IPS-NIHi7 (cell line): ENCODE measurements at regions not wholly inside any gene's neighbourhood (a gene's known extent, or its start where the extent isn't known, plus 50 kb on each side); places are given as distances from the start of the nearest gene placed in this dataset.
"Not testable (repeated sequence)": the region's sequence is repeated elsewhere in the genome, so short reads cannot be mapped to it uniquely, and the experiment has no call there.

Experiments used
- DNase-seq: peaks from one replicate; pipeline ENCODE4 v3.0.0; 2012; ENCODE audit warnings: mixed read lengths; ENCODE audit errors: extremely low spot score

DNA sequence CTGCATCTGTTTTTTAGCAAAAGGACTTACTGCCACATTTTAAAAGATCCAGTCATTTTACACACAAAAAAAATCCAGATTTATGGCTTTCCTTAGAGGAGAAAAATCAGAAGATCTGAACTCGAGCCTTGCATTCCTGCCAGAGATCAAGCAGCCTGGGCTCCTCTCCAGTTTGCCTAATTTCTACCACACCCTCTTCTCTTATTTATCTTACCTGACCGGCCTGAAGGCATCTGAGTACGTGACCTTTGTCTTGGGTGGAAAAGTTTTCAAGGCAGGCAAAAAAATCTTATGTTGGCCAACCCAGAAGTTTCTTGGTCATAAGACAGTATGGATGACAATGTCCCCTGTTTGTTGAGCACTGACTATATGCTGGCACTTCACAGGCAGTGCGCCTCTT, 60.3 kb downstream of the CHRD start:
- no peak for DNase-seq

DNA sequence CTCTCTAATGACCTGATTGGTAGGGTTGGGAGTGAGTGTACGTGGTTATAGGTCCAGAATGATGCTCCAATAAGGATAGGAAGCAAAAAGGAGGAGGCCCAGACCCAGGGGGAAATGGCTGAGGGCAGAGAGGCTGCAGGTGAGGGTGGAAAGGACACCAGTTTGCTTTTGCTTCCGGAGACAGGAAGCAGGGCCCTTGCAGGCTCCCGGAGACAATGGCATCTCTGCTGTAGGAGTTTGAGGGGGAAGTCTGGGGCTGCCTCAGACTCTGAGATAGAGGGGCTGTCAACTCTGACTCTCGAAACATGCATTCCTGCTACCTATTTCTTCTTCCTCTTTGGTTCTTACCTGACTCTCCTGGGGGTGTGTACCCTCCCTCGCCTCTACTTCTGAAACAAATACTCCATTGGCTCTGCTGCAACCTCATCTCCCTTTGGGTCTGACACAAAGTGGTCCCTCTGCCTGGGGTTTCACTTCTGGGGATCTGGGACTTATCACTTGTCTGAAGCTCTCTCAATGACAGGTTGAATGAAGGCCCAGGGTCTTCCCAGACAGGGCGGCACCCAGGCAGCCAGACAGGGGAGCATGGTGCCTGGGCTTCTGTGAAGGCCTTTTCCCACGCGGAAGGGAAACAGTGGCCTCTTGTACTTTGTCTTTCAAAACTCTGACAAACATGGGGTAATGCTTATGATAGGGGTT, 61.5 kb downstream of the CHRD start:
- DNase-seq, result no peak

DNA sequence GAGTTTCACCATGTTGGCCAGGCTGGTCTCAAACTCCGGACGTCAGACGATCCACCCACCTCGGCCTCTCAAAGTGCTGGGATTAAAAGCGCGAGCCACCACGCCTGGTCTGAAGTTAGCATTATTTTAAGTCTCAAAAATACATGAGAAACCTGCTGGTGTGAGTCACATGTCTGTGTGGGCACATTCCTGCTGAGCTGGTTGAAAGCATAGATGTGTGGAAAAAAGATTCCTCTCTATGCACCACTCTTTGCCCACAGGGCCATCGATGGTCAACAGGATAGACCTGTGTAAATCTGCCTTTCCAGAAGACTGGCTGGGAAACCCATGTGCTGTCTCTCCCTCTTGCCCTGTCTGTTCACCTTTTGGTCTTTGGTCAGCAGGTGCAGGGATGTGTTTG, 63.5 kb downstream of the CHRD start:
- DNase-seq, result no peak

DNA sequence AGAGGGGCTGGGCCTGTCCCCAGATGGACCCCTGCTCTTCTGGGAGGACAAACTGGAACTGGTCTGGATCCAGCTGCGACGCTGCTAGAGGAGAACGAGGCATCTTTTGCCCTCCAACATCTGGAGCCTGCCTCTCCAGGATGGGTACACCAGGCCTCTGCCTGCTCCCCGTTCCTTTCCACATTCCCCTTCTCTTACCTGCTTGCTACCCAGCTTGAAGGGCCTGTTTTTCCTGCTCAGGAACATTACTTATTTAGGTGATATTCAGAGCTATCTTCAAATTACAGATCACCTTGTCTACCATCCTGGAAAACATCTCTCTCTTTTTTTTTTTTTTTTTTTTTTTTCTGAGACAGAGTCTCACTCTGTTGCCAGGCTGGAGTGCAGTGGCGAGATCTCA, 64.0 kb downstream of the CHRD start:
- DNase-seq, result no peak

DNA sequence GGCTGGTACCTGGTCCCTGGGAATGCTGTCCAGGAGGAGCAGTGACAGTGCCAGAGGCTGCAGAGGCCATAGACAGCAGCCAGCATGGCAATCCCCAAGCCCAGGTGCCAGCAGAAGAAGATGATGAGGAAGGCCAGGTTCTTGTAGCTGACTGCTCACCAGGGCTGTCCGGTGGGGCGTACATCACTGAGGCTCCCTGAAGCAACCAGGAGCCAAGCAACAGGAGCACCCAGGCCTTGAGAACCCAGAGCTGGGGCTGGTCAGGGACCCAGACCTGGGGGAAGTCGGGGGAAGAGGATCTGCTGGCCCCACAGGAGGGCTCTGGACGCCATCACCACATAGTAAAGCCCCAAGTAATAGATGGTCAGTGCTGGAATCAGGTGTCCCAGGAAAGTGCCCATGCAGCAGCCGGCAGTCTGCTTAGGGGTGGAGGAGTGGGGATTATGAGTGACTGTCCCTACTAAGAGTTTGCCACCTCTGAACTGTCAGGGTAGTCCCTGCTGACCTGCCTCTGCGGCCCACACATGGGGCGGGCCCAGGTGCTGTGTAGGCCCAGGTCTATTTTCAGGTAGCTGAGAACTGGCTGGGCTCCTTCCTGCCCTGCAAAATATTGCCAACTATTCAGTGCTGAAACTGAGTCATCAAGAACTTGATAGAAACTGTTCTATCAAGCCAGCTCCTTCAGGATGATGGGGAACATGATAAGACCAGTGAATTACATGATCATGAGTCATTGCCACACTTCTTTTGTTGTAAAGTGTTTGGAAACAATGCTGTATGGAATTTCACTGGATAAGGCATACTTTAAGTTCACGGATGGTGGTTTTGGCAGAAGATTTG, 68.7 kb downstream of the CHRD start:
- no peak for DNase-seq

DNA sequence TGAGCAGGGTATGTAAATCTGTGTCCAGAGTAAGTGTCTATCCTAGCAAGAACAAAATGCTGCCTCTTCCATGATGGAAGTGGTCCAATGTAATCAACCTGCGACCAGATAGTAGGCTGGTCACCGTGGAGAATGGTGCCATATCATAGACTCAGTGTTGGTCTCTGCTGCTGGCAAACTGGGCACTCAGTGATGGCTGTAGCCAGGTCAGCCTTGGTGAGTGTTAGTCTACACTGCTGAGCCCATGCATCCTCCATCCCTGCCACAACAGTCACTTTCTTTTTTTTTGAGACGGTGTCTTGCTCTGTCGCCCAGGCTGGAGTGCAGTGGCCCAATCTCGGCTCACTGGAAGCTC, 69.3 kb downstream of the CHRD start:
- DNase-seq, result no peak

DNA sequence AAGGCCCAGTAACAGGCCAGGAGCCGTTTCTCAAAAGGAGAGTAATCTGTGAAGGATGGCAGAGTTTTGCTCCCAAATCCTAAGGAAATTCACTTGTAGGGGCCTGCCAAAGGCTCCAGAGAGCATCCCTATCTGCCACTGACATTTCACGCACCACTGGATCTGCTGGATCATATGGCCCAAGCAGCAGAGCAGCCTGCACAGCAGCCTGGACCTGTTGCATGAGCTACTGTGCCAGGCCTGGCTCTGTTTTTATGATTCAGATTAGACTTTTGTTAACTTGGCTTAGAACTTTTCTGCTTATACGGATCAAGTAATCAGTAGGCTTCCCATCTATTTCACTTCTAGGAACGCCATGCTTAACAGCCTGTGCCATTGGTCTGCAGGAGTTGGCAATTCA, 70.7 kb downstream of the CHRD start:
- DNase-seq, result no peak

DNA sequence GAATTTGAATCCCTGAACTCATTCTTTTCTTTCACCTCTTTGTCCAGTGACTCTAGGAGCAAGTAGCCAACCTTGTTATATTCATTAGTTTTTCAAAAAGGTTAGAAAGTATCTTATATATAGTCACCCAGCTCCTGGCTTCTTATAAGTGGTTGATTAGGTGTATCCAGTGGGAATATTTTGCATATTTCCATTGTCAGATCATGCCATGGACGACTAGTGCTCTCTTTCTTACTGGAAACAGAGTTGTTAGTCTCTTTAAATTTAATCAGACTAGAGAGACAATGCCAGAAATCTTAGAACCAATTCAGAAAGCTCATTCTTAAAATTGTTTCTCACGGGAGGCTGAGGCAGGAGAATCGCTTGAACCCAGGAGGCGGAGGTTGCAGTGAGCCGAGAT, 73.4 kb downstream of the CHRD start:
- DNase-seq, result no peak

DNA sequence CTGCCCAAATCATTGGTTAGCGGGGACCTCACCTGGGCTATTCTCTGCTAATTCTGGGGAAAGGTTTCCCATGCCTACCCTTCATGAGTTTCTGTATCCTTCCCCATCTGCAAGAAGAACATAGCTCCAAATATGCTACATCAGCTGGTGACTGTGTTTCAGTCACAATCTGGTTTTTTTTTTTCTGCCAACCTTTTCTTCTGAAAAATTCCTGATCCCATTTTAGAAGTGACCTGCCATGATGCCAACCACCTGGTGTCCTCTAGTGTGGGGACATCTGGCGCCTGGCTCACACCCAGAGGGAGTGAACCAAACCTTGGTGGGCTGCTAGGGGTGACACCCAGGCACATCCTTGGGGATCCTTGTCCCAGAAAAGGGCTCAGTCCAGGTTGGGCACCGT, 76.1 kb downstream of the CHRD start:
- DNase-seq, result no peak

DNA sequence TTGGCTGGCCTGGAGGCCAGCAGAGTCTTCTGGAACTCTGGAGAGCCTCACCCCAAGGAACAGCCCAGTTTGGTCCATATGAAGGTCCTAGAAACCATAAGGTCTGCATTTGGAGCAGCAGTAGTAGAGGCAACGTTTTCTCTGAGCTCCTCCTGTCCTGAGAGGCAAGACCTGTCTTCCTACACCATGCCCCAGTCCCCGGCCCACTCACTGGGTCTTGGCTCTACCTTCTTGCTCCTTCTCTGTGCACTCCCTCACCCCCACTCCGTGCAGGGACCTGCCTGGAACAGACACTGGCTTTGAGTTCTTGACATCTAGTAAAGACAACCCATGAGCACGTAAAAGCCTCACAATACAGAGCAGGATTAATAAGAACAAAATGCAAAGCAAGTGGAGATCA, 76.6 kb downstream of the CHRD start:
- DNase-seq, result no peak

DNA sequence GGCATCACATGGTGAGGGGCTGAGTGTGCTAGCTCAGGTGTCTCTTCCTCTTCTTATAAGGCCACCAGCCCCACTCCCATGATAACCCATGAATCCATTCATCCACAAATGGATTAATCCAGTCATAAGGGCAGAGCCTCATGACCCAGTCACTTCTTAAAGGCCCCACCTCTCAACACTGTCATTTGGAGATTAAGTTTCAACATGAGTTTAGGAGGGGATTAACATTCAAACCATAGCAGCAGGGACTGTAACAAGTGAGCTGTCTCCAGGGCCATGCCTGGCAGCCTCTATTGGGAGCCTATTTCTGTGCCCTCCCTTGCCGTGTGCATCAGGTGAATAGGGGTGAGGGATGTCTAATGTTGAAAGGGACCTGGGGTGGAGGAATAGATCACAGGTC, 77.5 kb downstream of the CHRD start:
- no peak for DNase-seq

DNA sequence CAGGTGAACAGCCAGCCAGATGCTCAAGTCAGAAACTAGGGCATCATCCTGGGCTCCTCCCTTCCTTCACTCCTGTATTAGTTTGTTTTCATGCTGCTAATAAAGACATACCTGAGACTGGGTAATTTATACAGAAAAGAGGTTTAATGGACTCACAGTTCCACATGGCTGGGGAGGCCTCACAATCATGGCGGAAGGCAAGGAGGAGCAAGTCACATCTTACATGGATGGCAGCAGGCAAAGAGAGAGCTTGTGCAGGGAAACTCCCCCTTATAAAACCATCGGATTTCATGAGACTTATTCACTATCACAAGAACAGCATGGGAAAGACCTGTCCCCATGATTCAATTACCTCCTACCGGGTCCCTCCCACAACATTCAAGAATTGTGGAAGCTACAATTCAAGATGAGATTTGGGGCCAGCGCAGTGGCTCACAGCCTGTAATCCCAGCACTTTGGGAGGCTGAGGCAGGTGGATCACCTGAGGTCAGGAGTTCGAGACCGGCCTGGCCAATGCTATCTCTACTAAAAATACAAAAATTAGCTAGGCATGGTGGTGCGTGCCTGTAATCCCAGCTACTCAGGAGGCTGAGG, 78.0 kb downstream of the CHRD start:
- not testable (repeated sequence) for DNase-seq

DNA sequence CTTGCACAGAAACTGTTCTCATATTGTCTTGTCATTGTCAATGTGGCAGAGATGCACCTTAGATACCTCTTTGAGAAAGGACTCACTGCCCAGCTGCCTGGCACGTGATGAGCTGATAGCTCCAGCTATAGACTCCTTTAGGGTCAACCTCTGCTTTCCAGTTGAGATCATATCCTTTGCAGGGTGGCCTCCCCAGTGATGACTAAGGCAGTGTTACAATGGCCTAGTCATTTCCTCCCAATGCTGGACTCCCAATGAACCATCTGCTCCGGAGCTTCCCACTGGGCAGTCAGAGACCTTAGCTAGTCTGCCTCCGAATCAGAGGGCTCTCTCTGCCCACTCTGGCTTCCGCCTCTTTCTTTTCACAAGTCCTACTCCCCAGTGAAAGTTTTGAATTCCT, 79.5 kb downstream of the CHRD start:
- no peak for DNase-seq

DNA sequence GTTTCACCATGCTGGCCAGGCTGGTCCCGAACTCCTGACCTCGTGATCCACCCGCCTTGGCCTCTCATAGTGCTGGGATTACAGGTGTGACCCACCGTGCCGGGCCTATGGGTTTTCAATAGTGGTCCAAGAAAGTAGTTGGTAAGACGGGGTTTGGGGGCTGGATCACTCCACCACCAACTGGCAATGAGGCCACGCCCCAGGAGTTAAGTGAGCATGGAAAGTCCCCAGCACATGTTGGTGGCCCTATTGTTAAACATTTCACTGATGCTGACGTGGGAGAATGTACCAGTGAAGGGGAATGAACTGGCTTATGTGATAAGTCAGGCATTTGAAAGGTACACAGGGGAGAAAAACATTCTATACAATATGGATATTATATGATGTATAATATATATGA, 80.4 kb downstream of the CHRD start:
- no peak for DNase-seq

DNA sequence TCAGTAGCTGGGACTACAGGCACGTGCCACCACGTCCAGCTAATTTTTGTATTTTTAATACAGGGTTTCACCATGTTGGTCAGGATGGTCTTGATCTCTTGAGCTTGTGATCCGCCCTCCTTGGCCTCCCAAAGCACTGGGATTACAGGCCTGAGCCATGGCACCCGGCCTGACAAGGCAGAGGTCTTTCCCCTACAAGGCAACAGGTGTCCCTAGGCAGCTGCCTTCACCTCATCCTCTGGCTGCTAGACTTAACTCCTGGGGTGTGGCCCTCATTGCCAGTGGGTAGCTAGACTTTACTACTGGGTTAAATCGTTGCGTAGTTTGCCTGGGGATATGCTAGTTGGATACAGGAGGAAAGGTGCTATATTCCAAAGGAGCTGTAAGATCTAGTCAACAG, 81.4 kb downstream of the CHRD start:
- no peak for DNase-seq

DNA sequence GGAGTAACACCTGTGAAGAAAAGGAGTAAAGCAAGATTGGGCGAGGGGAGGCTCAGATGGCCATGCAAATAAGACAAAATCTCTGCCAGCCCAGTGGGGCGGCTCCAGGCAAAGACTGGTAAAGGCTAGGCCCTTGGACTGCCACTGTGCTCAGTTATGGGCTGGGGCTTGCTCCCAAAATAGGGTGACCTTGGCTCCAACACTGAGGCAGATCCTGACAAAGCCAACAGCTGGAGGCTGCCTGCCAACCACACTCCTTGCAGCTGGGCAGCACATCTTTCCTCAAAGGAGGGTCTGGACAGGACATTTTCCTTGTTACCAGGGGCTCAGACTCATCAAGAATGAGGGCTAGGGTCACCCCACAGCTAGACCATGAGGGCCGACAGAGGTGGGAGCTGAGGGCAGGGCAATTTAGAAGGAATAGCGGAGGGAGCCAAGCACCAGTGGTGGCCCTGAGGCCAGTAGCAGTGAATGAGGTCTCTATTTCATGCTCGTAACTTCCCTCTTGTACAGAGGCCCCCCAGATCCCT, 86.1 kb downstream of the CHRD start:
- no peak for DNase-seq

DNA sequence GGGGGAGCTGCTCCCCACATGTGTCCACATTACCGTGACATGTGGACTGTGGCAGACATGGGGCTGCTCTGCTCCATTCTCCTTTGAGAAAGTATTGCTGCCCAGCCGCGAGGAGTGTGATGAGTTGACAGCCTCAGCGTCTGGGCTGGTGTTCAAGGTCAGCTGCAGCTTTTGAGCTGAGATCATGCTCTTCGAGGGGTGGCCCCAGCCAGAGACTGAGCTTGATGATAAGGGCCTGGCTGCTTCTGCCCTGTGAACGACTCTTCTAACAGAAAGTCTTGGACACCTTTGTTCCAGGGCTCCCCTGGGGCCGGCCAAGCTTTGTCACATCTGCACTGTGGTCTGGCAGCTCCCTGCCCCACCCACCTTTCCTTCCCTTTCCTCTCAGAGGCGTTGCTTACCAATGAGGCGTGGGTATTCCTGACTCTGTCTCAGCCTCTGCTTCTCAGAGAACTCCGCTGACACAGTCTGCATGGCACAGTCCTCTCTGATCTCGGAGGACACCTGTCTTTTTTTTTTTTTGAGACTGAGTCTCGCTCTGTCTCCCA, 86.6 kb downstream of the CHRD start:
- no peak for DNase-seq

DNA sequence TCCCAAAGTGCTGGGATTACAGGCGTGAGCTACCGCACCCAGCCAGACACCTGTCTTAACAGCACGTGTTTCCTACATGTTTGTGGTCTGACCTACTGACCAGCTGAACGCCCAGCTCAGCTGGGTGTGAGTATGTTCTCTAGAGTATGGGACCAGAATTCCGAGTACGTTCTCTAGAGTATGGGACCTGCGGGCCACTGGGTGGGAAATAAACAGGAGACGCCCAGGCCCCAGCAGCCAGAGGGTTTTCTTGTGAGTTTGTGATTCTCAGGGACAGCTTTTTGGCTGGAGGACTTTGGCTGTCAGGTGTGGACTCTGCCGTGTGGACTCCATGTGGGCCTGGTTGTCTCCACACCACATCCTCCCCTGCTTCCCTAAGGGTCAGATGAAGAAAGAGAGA, 87.3 kb downstream of the CHRD start:
- no peak for DNase-seq

DNA sequence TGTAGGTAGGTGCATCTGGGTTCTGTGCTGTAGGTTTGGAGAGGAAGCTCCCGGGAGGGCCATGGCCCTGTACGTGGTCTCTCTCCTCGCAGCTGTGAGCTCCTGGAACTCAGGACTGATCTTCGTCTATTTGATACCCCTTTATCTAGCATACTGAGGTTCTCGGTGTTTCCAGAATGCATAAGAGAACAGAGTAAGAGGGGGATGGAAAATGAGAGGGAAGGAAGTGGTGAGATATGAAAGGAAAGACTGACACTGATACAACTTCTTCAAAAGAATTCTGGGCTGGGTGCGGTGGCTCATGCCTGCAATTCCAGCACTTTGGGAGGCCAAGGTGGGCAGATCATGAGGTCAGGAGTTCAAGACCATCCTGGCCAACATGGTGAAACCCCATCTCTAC, 90.7 kb downstream of the CHRD start:
- no peak for DNase-seq

DNA sequence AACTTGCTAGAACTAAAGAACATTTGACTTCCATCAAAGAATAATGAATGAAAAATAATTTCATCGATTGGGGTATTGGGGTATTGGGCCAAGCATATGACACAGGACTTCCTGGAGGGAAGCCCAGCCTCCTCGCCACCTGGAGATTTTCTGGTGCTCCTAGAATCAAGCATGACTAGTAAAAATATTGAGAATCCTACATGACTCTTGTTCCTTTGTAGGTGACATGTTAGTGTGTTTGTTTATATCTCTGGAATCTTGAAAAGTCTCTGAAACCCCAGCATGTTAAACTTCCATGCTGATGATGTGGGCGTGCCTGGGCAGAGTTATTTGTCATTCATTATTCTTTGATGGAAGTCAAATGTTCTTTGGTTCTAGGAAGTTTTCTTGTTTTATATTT, 90.1 kb upstream of the EPHB3 start:
- DNase-seq, result no peak

DNA sequence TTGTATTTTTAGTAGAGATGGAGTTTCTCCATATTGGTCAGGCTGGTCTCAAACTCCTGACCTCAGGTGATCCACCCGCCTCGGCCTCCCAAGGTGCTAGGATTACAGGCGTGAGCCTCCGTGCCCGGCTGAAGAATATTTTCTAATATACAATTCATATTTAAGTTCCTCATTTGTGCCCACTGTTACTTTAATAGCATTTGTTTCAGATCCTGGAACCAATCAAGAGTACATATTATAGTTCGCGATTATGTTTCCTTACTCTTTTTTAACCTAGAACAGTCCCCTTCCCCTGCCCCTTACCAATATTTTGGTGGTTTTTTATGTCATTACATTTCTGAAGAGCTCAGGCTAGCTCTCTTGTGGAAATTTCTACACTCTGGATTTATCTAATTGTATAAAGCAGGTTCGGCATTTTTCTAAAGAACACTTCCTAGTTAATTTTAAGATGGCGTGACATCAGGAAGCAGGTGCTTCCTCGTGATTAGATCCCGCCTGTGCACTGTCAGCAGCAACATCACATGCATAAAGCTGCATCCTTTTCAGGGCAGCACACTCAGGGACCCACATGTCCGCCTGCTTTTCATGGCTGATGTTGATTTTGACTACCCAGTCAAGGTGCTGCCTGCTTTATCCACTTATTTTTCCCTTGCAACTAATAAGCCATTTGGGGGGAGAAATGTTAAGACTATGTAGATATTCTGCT, 88.7 kb upstream of the EPHB3 start:
- DNase-seq, result no peak

DNA sequence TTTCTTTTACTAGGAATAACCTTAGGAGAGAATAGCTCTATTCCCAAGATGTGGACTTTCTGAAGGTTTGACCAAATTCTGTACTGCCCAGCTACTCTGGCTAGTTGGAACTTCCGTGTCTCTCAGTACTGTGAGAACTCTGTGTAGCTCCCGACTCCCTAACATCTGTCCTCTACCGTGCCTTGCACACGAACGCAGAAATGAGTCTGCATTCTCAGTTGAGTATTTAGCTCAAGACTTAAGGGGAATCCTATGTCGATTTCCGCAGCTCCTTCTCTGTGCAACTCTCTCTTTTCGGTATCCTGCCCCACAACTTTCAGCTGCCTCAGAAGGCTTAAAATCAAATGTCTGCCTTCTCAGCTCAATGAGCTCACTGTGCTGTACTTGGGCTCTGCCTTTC, 86.7 kb upstream of the EPHB3 start:
- no peak for DNase-seq
